Ishikawa (cell line): ENCODE measurements at regions not wholly inside any gene's neighbourhood (a gene's known extent, or its start where the extent isn't known, plus 50 kb on each side); places are given as distances from the start of the nearest gene placed in this dataset.

ENCODE experiments used
- CEBPB ChIP-seq: IDR thresholded peaks from 2 replicates; pipeline ENCODE4 v1.6.1; 2012
- CREB1 ChIP-seq: IDR thresholded peaks from 2 replicates; pipeline ENCODE4 v1.6.1; 2012; ENCODE audit warnings: low read depth
- EGR1 ChIP-seq: IDR thresholded peaks from 2 replicates; pipeline ENCODE4 v1.6.1; 2012
- EP300 ChIP-seq: IDR thresholded peaks from 2 replicates; pipeline ENCODE4 v1.6.1; 2012; ENCODE audit warnings: borderline replicate concordance
- FOXM1 ChIP-seq: IDR thresholded peaks from 2 replicates; pipeline ENCODE4 v1.6.1; 2012; ENCODE audit warnings: low read depth, borderline replicate concordance
- MAX ChIP-seq: IDR thresholded peaks from 2 replicates; pipeline ENCODE4 v1.6.1; 2012
- NFIC ChIP-seq: IDR thresholded peaks from 2 replicates; pipeline ENCODE4 v1.6.1; 2012
- RAD21 ChIP-seq: IDR thresholded peaks from 2 replicates; pipeline ENCODE4 v1.6.1; 2012; ENCODE audit warnings: low read depth
- REST ChIP-seq: IDR thresholded peaks from 2 replicates; pipeline ENCODE4 v1.6.1; 2012; ENCODE audit warnings: low read depth, mild to moderate bottlenecking
- TAF1 ChIP-seq: IDR thresholded peaks from 2 replicates; pipeline ENCODE4 v1.6.1; 2012; ENCODE audit warnings: low read depth, mild to moderate bottlenecking
- TCF12 ChIP-seq: IDR thresholded peaks from 2 replicates; pipeline ENCODE4 v1.6.1; 2012; ENCODE audit warnings: low read depth
- TEAD4 ChIP-seq: IDR thresholded peaks from 2 replicates; pipeline ENCODE4 v1.6.1; 2012
- YY1 ChIP-seq: IDR thresholded peaks from 2 replicates; pipeline ENCODE4 v1.6.1; 2012; ENCODE audit warnings: low read depth
- ZBTB7A ChIP-seq: IDR thresholded peaks from 2 replicates; pipeline ENCODE4 v1.6.1; 2012; ENCODE audit warnings: low read depth
- TF ChIP-seq, protein P1 (sequence below): IDR thresholded peaks from 2 replicates; pipeline ENCODE4 v1.6.1; 2012

DNA sequence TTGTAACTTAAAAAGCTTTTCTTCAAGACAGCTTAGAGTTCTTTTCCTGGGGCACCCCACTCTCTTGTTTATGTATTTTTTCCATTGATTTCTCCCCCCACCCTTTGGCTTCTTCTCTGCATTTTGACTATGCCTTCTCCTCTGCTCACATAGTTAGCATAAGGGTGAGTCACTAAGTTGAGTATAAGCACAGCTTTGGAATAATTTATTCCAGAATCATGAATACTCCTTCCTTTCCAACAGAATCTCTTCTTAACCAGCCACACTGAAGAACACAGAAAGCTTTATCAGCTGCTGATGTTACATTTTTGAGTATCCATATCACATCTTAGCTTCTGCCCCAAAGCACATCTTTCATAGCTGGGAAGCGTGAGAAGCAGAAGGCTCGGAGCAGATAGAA lies 449.5 kb upstream of the MKI67 start:
- TF ChIP-seq TEAD4 (no peak), EGR1 (no peak), TAF1 (no peak), EP300 (no peak), REST (no peak), ZBTB7A (no peak)
- TF ChIP-seq, protein P1, sequence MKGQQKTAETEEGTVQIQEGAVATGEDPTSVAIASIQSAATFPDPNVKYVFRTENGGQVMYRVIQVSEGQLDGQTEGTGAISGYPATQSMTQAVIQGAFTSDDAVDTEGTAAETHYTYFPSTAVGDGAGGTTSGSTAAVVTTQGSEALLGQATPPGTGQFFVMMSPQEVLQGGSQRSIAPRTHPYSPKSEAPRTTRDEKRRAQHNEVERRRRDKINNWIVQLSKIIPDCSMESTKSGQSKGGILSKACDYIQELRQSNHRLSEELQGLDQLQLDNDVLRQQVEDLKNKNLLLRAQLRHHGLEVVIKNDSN, result no peak

- TF ChIP-seq EGR1 (no peak), CEBPB (no peak), TAF1 (no peak), RAD21 (no peak), FOXM1 (no peak), YY1 (no peak), REST (no peak), TEAD4 (no peak), EP300 (no peak), CREB1 (no peak), TCF12 (no peak), NFIC (no peak), ZBTB7A (no peak), MAX (no peak)
- TF ChIP-seq, protein P1, result no peak
Measured at GRCh38 chr10:128576336-128576735, 450.1 kb upstream of the MKI67 start.

- TF ChIP-seq TEAD4, result no peak
- no peak for TF ChIP-seq TCF12
- TF ChIP-seq REST, result no peak
- no peak for TF ChIP-seq FOXM1
- no peak for TF ChIP-seq CEBPB
- TF ChIP-seq, protein P1, result no peak
- TF ChIP-seq TAF1, result no peak
- TF ChIP-seq YY1, result no peak
- TF ChIP-seq RAD21, result no peak
- no peak for TF ChIP-seq MAX
- TF ChIP-seq EGR1, result no peak
- TF ChIP-seq CREB1, result no peak
- TF ChIP-seq NFIC, result no peak
- TF ChIP-seq EP300, result no peak
- no peak for TF ChIP-seq ZBTB7A
Measured at GRCh38 chr10:128576943-128577670, 450.9 kb upstream of the MKI67 start.
